Frontal cortex (tissue), 3 donors: ENCODE measurements at regions not wholly inside any gene's neighbourhood (a gene's known extent, or its start where the extent isn't known, plus 50 kb on each side); places are given as distances from the start of the nearest gene placed in this dataset.

Experiments used
- DNase-seq, 2 donors: peaks; one replicate each; pipeline ENCODE4 v3.0.0; 2012; ENCODE audit warnings: low spot score in 2 of 2
- FAIRE-seq: peaks from 2 replicates; lab custom pipeline; 2012; peaks lifted over from hg19 to GRCh38; lab: Jason Lieb, UNC
- donor health status: control.
- donor health status: control.
- donor health status: control.

GRCh38 chr17:77354420-77354669, 213.6 kb downstream of the SEC14L1 start:
- DNase-seq = no peak
- FAIRE-seq = no peak

GRCh38 chr17:77354670-77355455, 214.1 kb downstream of the SEC14L1 start:
- no peak for DNase-seq
- FAIRE-seq = no peak

DNA sequence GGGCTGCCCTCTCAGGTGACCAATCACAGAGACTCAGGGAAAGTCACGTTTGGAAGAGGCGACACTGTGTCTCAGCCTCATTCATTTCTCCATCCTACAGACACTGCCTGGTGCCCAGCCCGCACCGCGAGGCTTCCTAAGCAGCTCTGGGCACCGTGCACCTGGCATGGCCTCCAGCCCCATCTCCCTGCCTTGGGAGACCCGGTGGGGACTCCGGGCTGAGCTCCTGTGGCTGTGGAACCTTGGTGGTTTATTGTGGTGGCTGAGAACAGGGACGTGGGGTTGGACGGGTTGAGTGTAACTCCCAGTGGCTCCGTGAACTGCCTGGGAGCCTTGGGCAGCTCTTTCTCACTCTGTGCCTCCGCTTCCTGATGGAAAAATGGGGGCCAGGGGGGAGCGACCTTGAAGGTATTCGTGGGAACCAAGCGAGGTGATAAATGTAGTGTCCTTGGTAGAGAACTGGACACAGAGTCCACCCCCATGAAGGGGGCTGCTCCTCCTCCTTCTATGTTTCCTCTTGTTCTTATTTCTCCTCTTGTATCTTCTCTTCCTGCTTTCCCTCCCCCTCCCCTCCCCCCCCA, 215.4 kb downstream of the SEC14L1 start:
- FAIRE-seq = no peak

DNA sequence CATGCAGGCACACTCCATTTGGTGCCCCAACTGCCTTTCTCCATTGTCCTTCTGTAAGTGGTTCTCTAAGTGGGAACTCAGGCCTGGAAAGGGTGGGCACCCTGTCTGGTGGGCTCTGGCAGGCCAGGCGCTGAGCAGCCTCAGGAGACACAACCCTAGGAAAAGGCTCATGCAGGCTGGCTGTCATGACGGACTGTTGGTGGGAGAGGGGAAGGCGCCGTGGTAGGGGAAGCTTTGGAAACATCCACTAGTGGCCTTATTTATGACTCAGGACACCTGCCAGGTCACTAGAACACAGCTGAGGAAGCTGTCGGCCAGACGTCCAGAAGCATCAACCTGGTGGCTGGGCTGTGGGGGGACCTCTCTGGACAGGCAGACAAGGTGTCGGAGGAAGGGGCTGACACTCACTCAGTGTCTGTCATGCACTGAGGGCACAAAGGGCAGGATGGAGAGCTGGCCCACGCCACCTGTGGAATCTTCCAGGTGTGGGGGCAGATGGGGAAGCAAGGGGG, 216.0 kb downstream of the SEC14L1 start:
- no peak for FAIRE-seq
- no peak for DNase-seq

More for the DNA sequence above, 215.4 kb downstream of the SEC14L1 start:
- no peak for DNase-seq

DNA sequence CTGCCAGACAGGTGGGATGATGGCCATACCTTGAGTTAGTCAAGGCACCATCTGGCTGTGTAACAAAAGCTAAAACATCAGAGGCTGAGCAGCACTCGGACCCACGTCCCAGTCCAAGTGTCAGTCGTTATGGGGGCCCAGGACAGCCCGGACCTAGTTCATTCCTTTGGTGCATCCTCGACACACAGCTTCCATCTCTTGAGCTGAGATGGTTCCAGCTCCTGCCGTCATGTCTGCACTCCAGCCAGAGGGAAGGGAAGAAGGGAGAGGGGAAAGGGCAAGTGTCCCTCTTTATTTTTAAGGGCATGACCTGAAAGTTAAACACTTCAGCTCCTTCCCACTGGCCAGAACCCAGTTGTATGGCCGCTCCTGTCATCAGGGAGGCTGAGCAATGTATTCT, 218.0 kb downstream of the SEC14L1 start:
- no peak for DNase-seq
- FAIRE-seq = no peak

DNA sequence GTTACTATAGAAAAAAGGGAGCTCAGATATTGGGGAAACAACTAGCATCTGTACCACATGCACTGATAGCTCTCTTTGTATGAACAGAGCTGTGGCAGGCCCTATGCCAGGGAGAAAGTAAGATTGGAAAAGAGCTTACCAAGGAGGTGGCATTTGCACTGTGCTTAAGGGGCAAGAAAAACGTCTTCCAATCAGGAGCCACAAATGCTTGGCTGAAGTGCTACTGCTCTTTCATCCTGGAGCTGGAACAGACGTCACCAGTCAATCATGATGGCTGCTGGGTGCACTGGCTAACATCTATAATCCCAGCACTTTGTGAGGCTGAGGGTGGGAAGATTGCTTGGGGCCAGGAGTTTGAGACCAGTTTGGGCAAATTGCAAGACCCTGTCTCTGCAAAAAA, 218.5 kb downstream of the SEC14L1 start:
- DNase-seq (no peak), FAIRE-seq (no peak)

DNA sequence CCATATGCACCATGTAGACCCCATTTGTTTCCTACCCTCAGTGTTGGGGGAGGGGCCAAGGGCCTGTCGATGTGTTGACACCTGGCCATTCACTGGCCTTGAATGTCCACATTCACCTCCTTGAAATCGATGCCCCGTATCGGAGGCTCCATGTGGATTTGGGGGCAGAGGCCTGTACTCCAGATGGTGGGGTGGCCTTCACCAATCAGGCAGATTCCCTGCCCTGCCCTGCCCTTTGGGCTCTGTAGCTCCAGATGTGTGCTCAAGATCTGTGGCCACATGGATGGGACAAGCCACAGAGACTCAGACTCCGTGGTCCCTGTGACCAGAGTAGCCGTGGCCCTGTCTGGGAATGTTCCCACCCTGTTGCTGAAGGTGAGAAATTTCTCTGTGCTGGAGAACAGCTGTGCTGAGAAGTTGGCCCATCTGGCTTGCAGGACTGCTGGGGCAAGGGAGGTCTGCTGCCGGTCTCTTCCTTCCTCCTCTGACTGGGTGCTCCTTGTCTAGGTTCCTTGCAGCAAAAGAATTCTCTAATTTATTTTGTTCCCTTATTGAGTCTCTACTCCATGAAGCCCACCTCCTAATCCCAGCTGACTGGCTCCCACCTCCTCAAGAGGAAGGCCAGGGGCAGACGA, 221.3 kb downstream of the SEC14L1 start:
- DNase-seq (no peak), FAIRE-seq (no peak)

GRCh38 chr17:77363821-77364361, 223.1 kb downstream of the SEC14L1 start:
- FAIRE-seq = no peak
- DNase-seq = no peak

DNA sequence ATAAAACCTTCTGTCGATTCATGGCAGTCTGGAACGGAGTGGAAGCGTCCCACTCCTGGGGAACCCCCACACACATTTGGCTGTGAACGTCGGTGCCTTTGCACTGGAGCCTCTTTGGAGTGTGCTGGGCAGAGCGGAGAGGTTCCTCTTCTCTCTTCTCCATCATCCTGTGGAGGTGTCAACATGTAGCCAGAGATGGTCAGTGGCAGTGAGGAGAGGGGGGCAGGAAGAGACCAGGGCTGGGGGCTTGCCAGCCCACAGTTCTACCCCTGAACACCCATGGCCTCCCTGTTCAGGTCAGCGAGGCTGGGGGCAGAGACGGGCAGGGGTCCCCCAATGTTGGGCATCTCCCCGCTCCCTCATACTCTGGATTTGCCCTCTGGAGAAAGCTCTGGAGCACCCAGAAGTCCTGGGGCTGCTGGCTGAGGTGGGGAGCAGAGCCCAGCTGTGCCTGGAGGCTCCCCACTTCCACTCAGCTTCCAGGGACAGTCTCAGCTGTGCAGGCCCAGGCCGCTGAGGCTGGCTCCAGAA, 223.7 kb downstream of the SEC14L1 start:
- no peak for DNase-seq
- FAIRE-seq = no peak

DNA sequence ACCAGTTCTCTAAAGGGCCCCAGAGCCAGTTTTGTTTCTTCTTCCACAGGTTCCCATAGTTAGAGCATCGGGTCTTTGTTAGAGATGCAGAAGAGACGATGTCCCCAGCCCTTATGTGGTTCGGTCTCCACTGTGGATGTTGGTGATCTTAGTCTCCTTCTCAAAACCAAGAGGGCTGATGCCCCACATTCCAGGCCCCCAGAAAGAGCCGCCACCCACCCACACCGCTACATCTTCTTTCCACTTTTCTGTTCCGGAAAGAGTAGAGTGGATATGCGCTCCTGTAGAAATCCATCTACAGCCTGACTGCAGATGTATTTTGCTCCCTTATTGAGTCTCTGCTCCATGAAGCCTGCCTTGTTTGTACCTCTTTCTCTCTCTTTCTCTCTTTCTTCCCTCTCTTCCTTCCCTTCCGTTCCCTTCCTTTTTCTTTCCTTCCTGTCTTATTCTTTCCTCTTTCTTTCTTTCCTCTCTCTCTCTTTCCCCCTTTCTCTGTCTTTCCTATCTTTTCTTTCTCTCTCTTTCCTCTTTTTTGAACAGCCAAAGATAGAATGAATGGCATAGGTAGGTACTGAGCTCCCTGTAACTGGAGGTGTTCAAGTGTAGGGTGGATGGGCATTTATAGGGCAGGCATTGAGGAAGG, 224.3 kb downstream of the SEC14L1 start:
- DNase-seq (no peak), FAIRE-seq (no peak)

- FAIRE-seq = no peak
- no peak for DNase-seq
Observed at GRCh38 chr17:77365584-77366186, 224.9 kb downstream of the SEC14L1 start.

- DNase-seq (no peak), FAIRE-seq (no peak)
Observed at GRCh38 chr17:77366206-77366557, 225.4 kb downstream of the SEC14L1 start.

DNA sequence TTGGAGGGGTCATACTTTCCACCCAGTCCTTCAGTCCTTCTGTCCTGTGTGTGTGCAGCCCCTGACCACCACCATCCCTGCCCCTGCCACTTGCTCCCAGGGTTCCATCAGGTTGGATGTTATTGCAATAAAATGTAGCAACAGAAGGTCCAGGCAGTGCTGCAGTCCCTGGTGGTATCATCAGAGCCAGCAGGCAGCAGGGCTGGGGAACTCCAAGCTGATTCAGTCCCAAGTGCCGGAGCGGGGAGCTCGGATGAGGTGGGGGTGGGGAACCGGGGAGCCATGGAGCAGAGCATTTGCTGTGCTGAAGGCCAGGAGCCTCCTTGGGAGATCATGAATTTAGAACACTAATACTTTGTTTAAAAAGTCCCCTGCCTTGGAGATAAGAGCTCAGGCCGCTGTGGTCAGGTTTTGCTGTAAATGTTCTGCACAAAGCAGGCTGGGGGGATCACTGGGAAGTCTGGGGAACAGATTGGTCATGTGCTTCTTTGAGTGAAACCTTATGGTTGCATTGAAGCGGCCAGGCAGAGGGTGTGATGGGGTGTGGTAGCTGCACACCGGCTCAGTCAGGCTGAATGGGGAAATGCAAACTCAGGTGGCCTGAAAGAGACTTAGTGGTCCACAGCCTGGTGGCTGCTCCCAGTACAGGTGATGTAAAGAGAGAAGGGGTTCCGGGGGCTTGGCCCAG, 225.9 kb downstream of the SEC14L1 start:
- DNase-seq (no peak), FAIRE-seq (no peak)

DNA sequence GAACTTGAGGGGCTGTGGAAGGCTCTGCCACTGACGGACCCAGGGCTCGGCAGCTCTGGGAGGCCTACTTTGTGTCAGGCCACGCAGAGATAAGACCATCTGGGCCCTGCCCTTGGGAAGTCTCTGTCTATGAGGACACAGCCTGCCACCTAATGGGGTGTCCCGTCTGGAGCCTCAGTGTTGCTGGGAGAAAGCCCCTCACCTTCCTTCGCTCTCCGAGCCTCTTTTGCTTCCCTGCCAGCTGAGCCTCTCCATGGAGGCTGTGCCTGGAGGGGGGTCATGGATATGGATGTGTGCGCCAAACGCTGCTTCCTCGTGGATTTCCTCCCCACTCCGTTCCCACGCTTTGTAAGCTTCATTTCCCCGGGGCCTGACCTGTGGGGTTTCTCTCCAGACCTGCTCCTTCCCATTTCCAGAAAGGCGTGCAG, 228.8 kb downstream of the SEC14L1 start:
- FAIRE-seq (no peak), DNase-seq (no peak)

GRCh38 chr17:77370586-77370985, 229.8 kb downstream of the SEC14L1 start:
- DNase-seq (no peak), FAIRE-seq (no peak)

GRCh38 chr17:77371117-77371887, 230.5 kb downstream of the SEC14L1 start:
- FAIRE-seq (no peak), DNase-seq (no peak)

- FAIRE-seq (no peak), DNase-seq (no peak)
Observed at GRCh38 chr17:77371888-77372443, 231.2 kb downstream of the SEC14L1 start.
